GM12891 (cell line): ENCODE measurements at regions not wholly inside any gene's neighbourhood (a gene's known extent, or its start where the extent isn't known, plus 50 kb on each side); places are given as distances from the start of the nearest gene placed in this dataset.

ENCODE experiments used
- PAX5 ChIP-seq: IDR thresholded peaks from 2 replicates; pipeline ENCODE4 v1.6.1; 2011; ENCODE audit warnings: low read length, moderate library complexity, mild to moderate bottlenecking; ENCODE audit not compliant: insufficient read depth, severe bottlenecking
- POLR2A ChIP-seq: IDR thresholded peaks from 2 replicates; pipeline ENCODE4 v1.6.1; 2011; ENCODE audit warnings: low read depth, low read length, control low read depth
- SPI1 ChIP-seq: IDR thresholded peaks from 2 replicates; pipeline ENCODE4 v1.6.1; 2011; ENCODE audit warnings: low read depth, low read length, control low read depth

- TF ChIP-seq PAX5 (no peak), POLR2A (no peak), SPI1 (no peak)
Measured at GRCh38 chr6:50907565-50907964, 88.9 kb downstream of the TFAP2B start.
